K562 (cell line): ENCODE measurements at regions not wholly inside any gene's neighbourhood (a gene's known extent, or its start where the extent isn't known, plus 50 kb on each side); places are given as distances from the start of the nearest gene placed in this dataset.
"Not testable (repeated sequence)": the region's sequence is repeated elsewhere in the genome, so short reads cannot be mapped to it uniquely, and the experiment has no call there.

Experiments used
- ATAC-seq: fragments of 200-7000 bp; cut with Tn5 transposase; 3 replicates; pipeline ENCODE4 v1.9.1; 2020; ENCODE audit warnings: moderate library complexity
- BruUV-seq: library from RNA; stranded (reverse); fragments of 400-500 nt; replicated peaks from 2 replicates; lab custom pipeline; 2021; lab: Mats Ljungman, UMichigan
- CTCF ChIA-PET: fragments of 300-600 bp; formaldehyde crosslinking; extraction: SDS; loops from one replicate; lab custom pipeline; 2021; ENCODE audit warnings: low intra/inter-chr PET ratio; lab: Yijun Ruan, JAX
- POLR2A ChIA-PET: fragments of 300-600, 350-650 bp; sonication (Branson Sonifier 250); formaldehyde crosslinking; extraction: SDS; loops from one replicate; lab custom pipeline; 2021; ENCODE audit warnings: antibody characterized with exemption, inconsistent platforms; lab: Yijun Ruan, JAX
- DNase-seq, 4 experiments: peaks; one replicate each; pipeline versions ENCODE4 v3.0.0 to v3.0.0-alpha.2; 2011 to 2018; ENCODE audit warnings: low spot score in 3 of 4, mixed read lengths in 3 of 4; ENCODE audit errors: extremely low read depth in 1 of 4
- FAIRE-seq: peaks from 2 replicates; lab custom pipeline; 2011; peaks lifted over from hg19 to GRCh38; lab: Jason Lieb, UNC
- H2AFZ ChIP-seq: 2 replicates; pipeline ENCODE4 v1.6.0; 2011; ENCODE audit warnings: low read depth, low read length, control low read depth, inconsistent platforms
- H3K27ac ChIP-seq: fragments of 200-600 bp; 3 replicates; pipeline ENCODE4 v1.8.0; 2011; ENCODE audit warnings: low read depth, mild to moderate bottlenecking, control low read depth, inconsistent platforms, low read length, moderate library complexity, mixed read lengths; ENCODE audit errors: extremely low read depth
- H3K27me3 ChIP-seq, 2 experiments: fragments of 300-600 bp in 1 of 2; 2 replicates in 1 of 2; 3 replicates in 1 of 2; pipeline versions ENCODE4 v1.6.0 to v1.8.0; 2011; ENCODE audit warnings: inconsistent platforms in 2 of 2, low read length in 2 of 2, mild to moderate bottlenecking in 1 of 2, mixed read lengths in 1 of 2, moderate library complexity in 1 of 2; ENCODE audit not compliant: control insufficient read depth in 2 of 2, insufficient read depth in 2 of 2
- H3K36me3 ChIP-seq: fragments of 300-600 bp; 3 replicates; pipeline ENCODE4 v1.8.0; 2011; ENCODE audit warnings: mild to moderate bottlenecking, low read length, inconsistent platforms; ENCODE audit not compliant: control insufficient read depth, insufficient read depth
- H3K4me1 ChIP-seq, 2 experiments: fragments of 200-600 bp in 1 of 2; replicated peaks in 1 of 2; 2 replicates in 1 of 2; 3 replicates in 1 of 2; pipeline versions ENCODE4 v1.5.1 to v1.8.0; 2011; ENCODE audit warnings: inconsistent platforms in 2 of 2, low read length in 2 of 2, mild to moderate bottlenecking in 1 of 2, mixed read lengths in 1 of 2, moderate library complexity in 1 of 2; ENCODE audit not compliant: control insufficient read depth in 2 of 2, insufficient read depth in 2 of 2
- H3K4me2 ChIP-seq: 2 replicates; pipeline ENCODE4 v1.6.1; 2011; ENCODE audit warnings: low read length, control low read depth, inconsistent platforms, mixed read lengths; ENCODE audit not compliant: insufficient read depth
- H3K4me3 ChIP-seq: fragments of 200-600 bp; sonication (generic), shearing (Covaris generic); 2 replicates; pipeline ENCODE4 v1.5.1; 2016; ENCODE audit warnings: control low read depth, inconsistent platforms
- H3K79me2 ChIP-seq: fragments of 200-600 bp; 3 replicates; pipeline ENCODE4 v1.8.0; 2011; ENCODE audit warnings: low read length, inconsistent platforms; ENCODE audit not compliant: control insufficient read depth, insufficient read depth
- H3K9ac ChIP-seq, 2 experiments: 2 replicates each; pipeline versions ENCODE4 v1.6.0 to v1.6.1; 2011; ENCODE audit warnings: low read depth in 2 of 2, low read length in 2 of 2, control low read depth in 1 of 2, inconsistent platforms in 1 of 2, mild to moderate bottlenecking in 1 of 2, mixed read lengths in 1 of 2; ENCODE audit not compliant: insufficient read depth in 1 of 2
- H3K9me1 ChIP-seq: one replicate; pipeline ENCODE4 v1.6.0; 2011; ENCODE audit warnings: inconsistent platforms, mild to moderate bottlenecking, low read length, moderate library complexity; ENCODE audit not compliant: control insufficient read depth, insufficient read depth
- H3K9me3 ChIP-seq: replicated peaks from 2 replicates; pipeline ENCODE4 v1.5.1; 2011; ENCODE audit warnings: low read depth, low read length, inconsistent platforms; ENCODE audit not compliant: control insufficient read depth, insufficient read depth
- H4K20me1 ChIP-seq: replicated peaks from 2 replicates; pipeline ENCODE4 v1.6.1; 2011; ENCODE audit warnings: low read length, inconsistent platforms, mixed read lengths; ENCODE audit not compliant: control insufficient read depth, insufficient read depth
- ARID1B ChIP-seq: fragments of 450-650 bp; IDR thresholded peaks from 2 replicates; pipeline ENCODE4 v1.6.1; 2016; ENCODE audit warnings: antibody characterized with exemption, mild to moderate bottlenecking, inconsistent platforms
- CBFA2T3 ChIP-seq: fragments of 450-650 bp; IDR thresholded peaks from 2 replicates; pipeline ENCODE4 v1.6.1; 2017
- DDX20 ChIP-seq: fragments of 450-650 bp; IDR thresholded peaks from 2 replicates; pipeline ENCODE4 v1.6.1; 2016; ENCODE audit warnings: missing genetic modification characterization, low read depth, mild to moderate bottlenecking, missing compliant biosample characterization, moderate library complexity
- HMG20A ChIP-seq: fragments of 450-650 bp; formaldehyde crosslinking; conservative IDR thresholded peaks from 2 replicates; pipeline ENCODE4 v1.4.0; 2020; ENCODE audit warnings: mild to moderate bottlenecking, mixed read lengths
- NFXL1 ChIP-seq: fragments of 450-650 bp; formaldehyde crosslinking; IDR thresholded peaks from 2 replicates; pipeline ENCODE4 v1.4.0; 2021; ENCODE audit warnings: mild to moderate bottlenecking
- PTTG1 ChIP-seq: fragments of 450-650 bp; IDR thresholded peaks from 2 replicates; pipeline ENCODE4 v1.6.1; 2016; ENCODE audit warnings: low read depth, mild to moderate bottlenecking, missing genetic modification characterization, missing compliant biosample characterization
- SOX6 ChIP-seq: fragments of 450-650 bp; IDR thresholded peaks from 2 replicates; pipeline ENCODE4 v1.6.1; 2014; ENCODE audit warnings: mild to moderate bottlenecking
- TCF3 ChIP-seq: sonication (generic); formaldehyde crosslinking; IDR thresholded peaks from 2 replicates; pipeline ENCODE4 v1.4.0; 2020; ENCODE audit warnings: mild to moderate bottlenecking, missing genetic modification reagents
- ZNF134 ChIP-seq: fragments of 250-450 bp; sonication (Bioruptor Pico); conservative IDR thresholded peaks from 2 replicates; pipeline ENCODE4 v1.4.0; 2020
- ZNF23 ChIP-seq: fragments of 250-450 bp; sonication (Bioruptor Pico); IDR thresholded peaks from 2 replicates; pipeline ENCODE4 v1.4.0; 2020; ENCODE audit warnings: mild to moderate bottlenecking
- ZNF311 ChIP-seq: fragments of 250-450 bp; sonication (Bioruptor Pico); IDR thresholded peaks from 2 replicates; pipeline ENCODE4 v1.4.0; 2020; ENCODE audit warnings: mild to moderate bottlenecking, moderate library complexity
- ZNF57 ChIP-seq: fragments of 450-650 bp; formaldehyde crosslinking; IDR thresholded peaks from 2 replicates; pipeline ENCODE4 v1.4.0; 2020; ENCODE audit warnings: mild to moderate bottlenecking, moderate library complexity
- ZNF586 ChIP-seq: fragments of 450-650 bp; formaldehyde crosslinking; conservative IDR thresholded peaks from 2 replicates; pipeline ENCODE4 v1.4.0; 2020; ENCODE audit warnings: mild to moderate bottlenecking, moderate library complexity
- ZNF695 ChIP-seq: fragments of 450-650 bp; formaldehyde crosslinking; IDR thresholded peaks from 2 replicates; pipeline ENCODE4 v1.4.0; 2020; ENCODE audit warnings: mild to moderate bottlenecking, moderate library complexity
- WGBS: fragments of 100-300 bp; shearing (Covaris generic); methylation state at CpG from one replicate; pipeline ENCODE4 v1.1.6; 2016; ENCODE audit warnings: low coverage, mixed read lengths; ENCODE audit not compliant: insufficient coverage; ENCODE audit errors: missing lambda C conversion rate; 5-methylcytosine and 5-hydroxymethylcytosine counted together
- in situ Hi-C: fragments of 300-500 bp; cut with MboI; formaldehyde crosslinking; loops from 4 replicates; pipeline ENCODE4 v1.15.0; 2018; ENCODE audit warnings: inconsistent platforms, mixed read lengths
- intact Hi-C: fragments of 100-400 bp; cut with micrococcal nuclease; formaldehyde crosslinking; loops from 2 replicates; pipeline ENCODE4 v1.14.2; 2022
- TF ChIP-seq, protein P1 (sequence below): fragments of 450-650 bp; formaldehyde crosslinking; IDR thresholded peaks from 2 replicates; pipeline ENCODE4 v1.4.0; 2020; ENCODE audit warnings: mild to moderate bottlenecking, mixed read lengths
- TF ChIP-seq, protein P2 (sequence below): fragments of 450-650 bp; formaldehyde crosslinking; IDR thresholded peaks from 2 replicates; pipeline ENCODE4 v1.4.0; 2020; ENCODE audit warnings: mild to moderate bottlenecking, moderate library complexity
- TF ChIP-seq, protein P3 (sequence below): fragments of 450-650 bp; formaldehyde crosslinking; IDR thresholded peaks from 2 replicates; pipeline ENCODE4 v1.4.0; 2022; ENCODE audit warnings: mild to moderate bottlenecking, moderate library complexity

DNA sequence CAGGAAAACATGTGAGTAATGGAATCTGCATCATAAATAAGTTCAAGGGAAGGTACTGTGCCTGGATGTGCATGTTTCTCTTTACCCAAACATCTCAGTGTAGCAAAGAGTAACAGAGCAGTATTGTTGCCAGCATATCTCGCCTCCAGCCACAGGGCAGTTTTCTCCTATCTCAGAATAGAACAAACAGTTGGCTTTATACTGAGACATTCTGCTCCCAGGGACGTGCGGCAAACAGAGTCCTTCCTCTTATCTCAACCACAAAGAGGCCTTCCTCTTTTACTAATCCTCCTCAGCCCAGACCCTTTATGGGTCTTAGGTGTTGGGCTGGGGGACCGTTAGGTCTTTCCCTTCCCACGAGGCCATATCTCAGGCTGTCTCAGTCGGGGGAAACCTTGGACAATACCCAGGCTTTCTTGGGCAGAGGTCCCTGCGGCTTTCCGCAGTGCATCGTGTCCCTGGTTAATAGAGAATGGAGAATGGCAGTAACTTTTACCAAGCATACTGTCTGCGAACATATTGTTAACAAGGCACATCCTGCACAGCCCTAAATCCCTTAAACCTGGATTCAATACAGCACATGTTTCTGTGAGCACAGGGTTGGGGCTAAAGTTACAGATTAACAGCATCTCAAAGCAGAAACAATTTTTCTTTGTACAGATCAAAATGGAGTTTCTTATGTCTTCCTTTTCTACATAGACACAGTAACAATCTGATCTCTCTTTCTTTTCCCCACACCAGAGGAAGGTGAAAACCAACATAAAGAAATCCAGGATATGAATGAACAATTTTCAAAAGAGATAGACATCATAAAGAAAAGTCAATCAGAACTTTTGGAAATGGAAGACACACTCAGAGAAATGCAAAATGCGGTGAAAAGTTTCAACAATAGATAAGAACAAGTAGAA is 181.9 kb upstream of the KYNU start:
- H4K20me1 ChIP-seq, POLR2A ChIA-PET, intact Hi-C loops, H3K4me3 ChIP-seq, H3K4me2 ChIP-seq, FAIRE-seq, H3K27me3 ChIP-seq, H3K79me2 ChIP-seq, BruUV-seq, CTCF ChIA-PET, H3K9ac ChIP-seq, H3K9me1 ChIP-seq, H3K36me3 ChIP-seq, H3K4me1 ChIP-seq, H3K9me3 ChIP-seq, H2AFZ ChIP-seq: not testable (repeated sequence)
- H3K27ac ChIP-seq = peak overlapping the region; percentile 35; the same call in 1 of the 3 replicates
- in situ Hi-C loops = loop anchor here (25.0 kb wide), 1 partner anchor 292 kb away; no protein-coding TSS in a partner anchor
- 4% methylated on average over 9 of the region's 11 CpGs for WGBS
- ATAC-seq = peak; percentile 54; the same call in 2 of the 3 replicates
- DNase-seq = peak in 2 of 4 experiments; percentile 8 to 63
- TF ChIP-seq ZNF57 (CRISPR knock-in tag) (0 out of 2 replicates have a peak, but pooled peaks have one; percentile 43), ZNF134 (CRISPR knock-in tag) (0 out of 2 replicates have a peak, but pooled peaks have one; percentile 24), ZNF311 (CRISPR knock-in tag) (peak; percentile 92), NFXL1 (CRISPR knock-in tag) (0 out of 2 replicates have a peak, but pooled peaks have one; percentile 70), TCF3 (CRISPR knock-in tag) (0 out of 2 replicates have a peak, but pooled peaks have one; percentile 23), ZNF23 (CRISPR knock-in tag) (peak; percentile 68; the same call in 1 of the 2 replicates), ZNF586 (CRISPR knock-in tag) (peak; percentile 80; the same call in 1 of the 2 replicates), HMG20A (0 out of 2 replicates have a peak, but pooled peaks have one; percentile 25), CBFA2T3 (peak; percentile 65), SOX6 (peak; percentile 14; the same call in 1 of the 2 replicates), DDX20 (tag) (0 out of 2 replicates have a peak, but pooled peaks have one; percentile 35), ARID1B (0 out of 2 replicates have a peak, but pooled peaks have one; percentile 22), ZNF695 (CRISPR knock-in tag) (peak; percentile 80; the same call in 1 of the 2 replicates), PTTG1 (tag) (peak; percentile 66)
- TF ChIP-seq, protein P1, sequence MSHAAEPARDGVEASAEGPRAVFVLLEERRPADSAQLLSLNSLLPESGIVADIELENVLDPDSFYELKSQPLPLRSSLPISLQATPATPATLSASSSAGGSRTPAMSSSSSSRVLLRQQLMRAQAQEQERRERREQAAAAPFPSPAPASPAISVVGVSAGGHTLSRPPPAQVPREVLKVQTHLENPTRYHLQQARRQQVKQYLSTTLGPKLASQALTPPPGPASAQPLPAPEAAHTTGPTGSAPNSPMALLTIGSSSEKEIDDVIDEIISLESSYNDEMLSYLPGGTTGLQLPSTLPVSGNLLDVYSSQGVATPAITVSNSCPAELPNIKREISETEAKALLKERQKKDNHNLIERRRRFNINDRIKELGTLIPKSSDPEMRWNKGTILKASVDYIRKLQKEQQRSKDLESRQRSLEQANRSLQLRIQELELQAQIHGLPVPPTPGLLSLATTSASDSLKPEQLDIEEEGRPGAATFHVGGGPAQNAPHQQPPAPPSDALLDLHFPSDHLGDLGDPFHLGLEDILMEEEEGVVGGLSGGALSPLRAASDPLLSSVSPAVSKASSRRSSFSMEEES (CRISPR knock-in tag) = peak; percentile 5; the same call in 1 of the 2 replicates
- TF ChIP-seq, protein P2, sequence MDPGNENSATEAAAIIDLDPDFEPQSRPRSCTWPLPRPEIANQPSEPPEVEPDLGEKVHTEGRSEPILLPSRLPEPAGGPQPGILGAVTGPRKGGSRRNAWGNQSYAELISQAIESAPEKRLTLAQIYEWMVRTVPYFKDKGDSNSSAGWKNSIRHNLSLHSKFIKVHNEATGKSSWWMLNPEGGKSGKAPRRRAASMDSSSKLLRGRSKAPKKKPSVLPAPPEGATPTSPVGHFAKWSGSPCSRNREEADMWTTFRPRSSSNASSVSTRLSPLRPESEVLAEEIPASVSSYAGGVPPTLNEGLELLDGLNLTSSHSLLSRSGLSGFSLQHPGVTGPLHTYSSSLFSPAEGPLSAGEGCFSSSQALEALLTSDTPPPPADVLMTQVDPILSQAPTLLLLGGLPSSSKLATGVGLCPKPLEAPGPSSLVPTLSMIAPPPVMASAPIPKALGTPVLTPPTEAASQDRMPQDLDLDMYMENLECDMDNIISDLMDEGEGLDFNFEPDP (CRISPR knock-in tag) = 0 out of 2 replicates have a peak, but pooled peaks have one; percentile 69
- TF ChIP-seq, protein P3, sequence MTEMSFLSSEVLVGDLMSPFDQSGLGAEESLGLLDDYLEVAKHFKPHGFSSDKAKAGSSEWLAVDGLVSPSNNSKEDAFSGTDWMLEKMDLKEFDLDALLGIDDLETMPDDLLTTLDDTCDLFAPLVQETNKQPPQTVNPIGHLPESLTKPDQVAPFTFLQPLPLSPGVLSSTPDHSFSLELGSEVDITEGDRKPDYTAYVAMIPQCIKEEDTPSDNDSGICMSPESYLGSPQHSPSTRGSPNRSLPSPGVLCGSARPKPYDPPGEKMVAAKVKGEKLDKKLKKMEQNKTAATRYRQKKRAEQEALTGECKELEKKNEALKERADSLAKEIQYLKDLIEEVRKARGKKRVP (CRISPR knock-in tag) = peak; percentile 78
